Renal cortex interstitium (tissue), 11 donors: ENCODE measurements at regions not wholly inside any gene's neighbourhood (a gene's known extent, or its start where the extent isn't known, plus 50 kb on each side); places are given as distances from the start of the nearest gene placed in this dataset.
A peak's percentile ranks its signal among the peaks of the same experiment; 100 is the strongest.

Experiments
- DNase-seq, 11 donors: peaks; one replicate each; pipeline ENCODE4 v3.0.0-alpha.2; 2013; ENCODE audit warnings: low read depth in 9 of 11, low spot score in 4 of 11; ENCODE audit errors: extremely low read depth in 1 of 11

GRCh38 chr15:70424937-70425411 lies 327.3 kb upstream of the TLE3 start:
- DNase-seq, result no peak

- no peak for DNase-seq
Measured at GRCh38 chr15:70423267-70423666, 325.6 kb upstream of the TLE3 start.

- DNase-seq, result no peak
Measured at GRCh38 chr15:70422342-70422741, 324.6 kb upstream of the TLE3 start.

DNA sequence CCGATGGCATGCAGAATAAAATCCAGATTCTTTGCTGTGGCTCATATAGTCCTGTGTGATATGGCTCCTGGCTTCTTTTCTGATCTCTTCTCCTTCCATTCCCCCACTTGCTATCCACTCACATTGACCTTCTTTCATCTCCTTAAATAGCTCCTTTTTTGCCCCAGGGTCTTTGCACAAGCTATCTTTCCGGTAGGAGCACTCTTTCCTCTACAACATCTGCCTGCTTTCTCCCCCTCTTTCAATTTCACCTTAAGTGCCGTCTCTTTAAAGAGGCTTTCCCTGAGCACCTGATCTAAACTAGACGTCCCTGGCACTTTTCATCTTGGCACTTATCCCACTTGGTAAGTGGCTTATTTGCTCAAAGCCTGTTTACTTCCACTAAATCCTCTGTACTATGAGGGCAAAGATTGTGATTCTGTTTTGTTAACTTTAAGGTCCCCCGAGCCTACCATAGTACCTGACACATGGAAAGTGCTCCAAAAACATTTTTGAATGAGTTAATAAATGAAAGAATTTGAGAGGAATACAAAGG lies 323.3 kb upstream of the TLE3 start:
- DNase-seq, result no peak

DNA sequence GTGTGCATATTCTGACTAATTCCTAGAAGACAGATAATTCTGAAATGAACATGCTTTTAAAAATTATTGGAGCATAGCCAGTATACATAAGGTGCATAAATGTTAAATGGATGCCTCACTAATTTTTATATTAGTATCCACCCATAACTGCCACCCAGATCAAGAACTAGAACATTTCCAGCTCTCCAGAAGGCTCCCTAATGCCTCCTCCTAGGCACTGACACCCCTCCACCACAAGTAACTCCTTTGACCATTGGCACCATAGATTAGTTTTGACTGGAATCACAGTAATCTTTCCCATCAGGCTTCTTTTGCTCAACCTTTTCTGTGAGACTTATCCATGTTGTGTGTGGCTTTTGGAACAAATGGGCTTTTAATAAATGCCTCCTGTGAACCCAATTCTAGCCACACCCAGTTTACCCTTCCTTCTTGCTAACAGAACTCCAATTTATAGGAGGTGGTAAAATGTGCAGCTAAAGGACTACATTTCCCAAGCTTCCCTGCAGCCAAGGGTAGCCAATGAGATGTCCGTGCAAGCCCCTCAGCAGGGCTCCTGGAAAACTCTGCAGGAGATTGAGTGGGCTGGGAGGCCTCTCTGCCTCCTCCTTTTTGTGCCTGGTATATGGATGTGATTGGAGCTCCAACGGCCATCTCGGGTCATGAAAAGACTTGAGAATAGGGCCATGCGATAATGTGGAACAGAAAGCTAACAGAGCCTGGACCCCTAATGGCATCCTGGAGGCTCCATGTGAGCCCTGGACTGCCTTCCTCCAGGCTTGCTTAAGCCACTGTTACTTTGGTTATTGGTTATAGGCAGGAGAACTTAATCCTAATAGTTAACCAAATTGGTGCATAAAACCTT lies 322.6 kb upstream of the TLE3 start:
- no peak for DNase-seq

GRCh38 chr15:70418943-70419342 lies 321.2 kb upstream of the TLE3 start:
- DNase-seq, result no peak

DNA sequence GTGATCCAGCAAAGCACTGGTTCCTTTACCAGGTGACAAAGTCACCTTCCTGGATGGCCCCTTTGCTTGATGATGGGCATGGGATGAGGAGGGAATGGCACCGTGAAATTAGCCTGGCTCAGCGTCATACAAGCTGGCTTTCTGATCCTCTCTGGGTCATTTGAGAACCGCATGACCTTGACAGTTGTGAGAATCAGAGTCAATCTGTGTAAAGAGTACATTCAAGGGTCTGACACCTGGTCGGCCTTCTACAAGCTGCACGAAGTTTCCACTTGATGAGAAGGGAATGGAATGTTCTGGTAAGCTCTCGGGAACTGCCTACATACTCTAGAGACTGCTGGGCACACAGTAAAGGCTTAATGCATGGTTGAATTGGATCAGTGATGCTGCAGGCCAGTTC lies 319.8 kb upstream of the TLE3 start:
- DNase-seq, result no peak

DNA sequence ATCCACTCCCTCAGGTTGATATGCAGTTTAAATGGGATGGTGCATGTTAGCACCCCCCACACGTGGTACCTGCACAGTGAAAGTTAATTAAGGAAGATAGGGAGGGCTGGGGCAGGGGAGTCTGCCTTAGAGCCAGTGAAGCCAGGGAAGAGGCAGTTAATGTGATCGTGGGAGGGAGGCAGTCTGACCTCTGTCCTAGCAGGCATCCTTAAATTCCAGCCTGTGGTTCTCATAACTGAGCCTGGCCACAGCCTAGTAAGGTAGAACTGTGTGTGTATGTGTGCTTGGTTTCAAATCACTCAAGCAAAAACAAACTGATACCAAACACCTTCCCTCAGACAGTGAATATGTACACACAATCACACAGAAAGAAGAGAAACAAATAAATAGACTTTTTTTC lies 319.1 kb upstream of the TLE3 start:
- peak in 5 of 11 donors; percentile 58 to 69 (median 62) for DNase-seq

- no peak for DNase-seq
Measured at GRCh38 chr15:70415398-70415797, 317.7 kb upstream of the TLE3 start.

DNA sequence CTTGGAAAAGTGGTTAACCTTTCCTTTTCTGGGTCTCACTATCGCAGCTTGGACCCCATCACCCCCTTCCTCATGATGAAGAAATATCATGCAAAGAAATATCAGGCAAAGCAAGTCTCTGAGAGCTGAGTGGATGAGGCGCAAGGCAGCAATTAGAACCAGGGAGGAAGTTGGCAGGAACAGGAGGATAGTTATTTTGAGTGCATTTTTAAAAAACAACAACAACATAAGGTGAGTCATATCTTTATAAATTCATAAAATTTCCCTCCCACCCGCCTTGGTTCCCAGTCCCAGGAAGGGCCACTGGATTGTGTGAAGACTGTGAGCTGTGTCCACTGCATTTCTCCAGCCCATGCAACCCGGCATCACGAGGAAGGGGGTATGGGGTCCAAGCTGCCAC lies 316.9 kb upstream of the TLE3 start:
- DNase-seq, result no peak

DNA sequence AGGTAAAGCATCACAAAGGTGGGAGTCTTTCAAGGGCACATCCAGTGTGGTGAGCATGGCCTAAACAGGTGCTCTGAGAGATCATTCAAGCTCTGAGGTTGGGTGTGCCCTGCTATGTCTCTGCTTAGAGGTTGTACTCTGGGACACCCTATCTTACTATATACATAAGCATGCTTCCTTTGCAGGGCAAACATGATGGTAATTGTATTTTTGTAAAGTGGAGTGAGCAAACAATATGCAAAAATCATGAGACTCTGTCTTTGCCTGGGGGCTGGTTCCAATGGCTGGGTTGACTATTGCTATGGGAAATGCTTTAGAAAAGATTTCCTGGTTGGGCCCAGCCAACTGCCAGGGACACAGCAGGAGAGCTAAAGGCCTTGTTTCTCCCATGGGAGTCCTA lies 315.1 kb upstream of the TLE3 start:
- no peak for DNase-seq

- DNase-seq, result peak in 1 of 11 donors; percentile 71
Measured at GRCh38 chr15:70411143-70411863, 313.6 kb upstream of the TLE3 start.

GRCh38 chr15:70410371-70410985 lies 312.8 kb upstream of the TLE3 start:
- no peak for DNase-seq

- no peak for DNase-seq
Measured at GRCh38 chr15:70409388-70409787, 311.7 kb upstream of the TLE3 start.

GRCh38 chr15:70407955-70408354 lies 310.2 kb upstream of the TLE3 start:
- DNase-seq, result no peak

DNA sequence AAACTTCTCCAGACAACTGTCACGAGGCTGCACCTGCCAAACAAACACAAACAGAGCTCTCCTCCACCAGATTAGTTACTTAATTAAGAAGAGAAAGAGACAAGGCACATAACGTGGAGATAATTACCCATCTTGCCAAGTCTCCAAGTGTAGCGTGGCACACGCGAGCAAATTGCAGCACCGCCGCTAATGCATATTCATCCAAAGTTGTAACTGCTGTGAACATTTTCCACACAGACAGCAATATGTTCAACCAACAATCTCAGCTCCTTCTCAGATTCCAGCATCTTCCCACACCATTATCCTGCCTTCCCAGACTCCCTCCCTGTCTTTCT lies 309.6 kb upstream of the TLE3 start:
- DNase-seq, result no peak

- DNase-seq, result no peak
Measured at GRCh38 chr15:70406617-70407335, 309.1 kb upstream of the TLE3 start.

DNA sequence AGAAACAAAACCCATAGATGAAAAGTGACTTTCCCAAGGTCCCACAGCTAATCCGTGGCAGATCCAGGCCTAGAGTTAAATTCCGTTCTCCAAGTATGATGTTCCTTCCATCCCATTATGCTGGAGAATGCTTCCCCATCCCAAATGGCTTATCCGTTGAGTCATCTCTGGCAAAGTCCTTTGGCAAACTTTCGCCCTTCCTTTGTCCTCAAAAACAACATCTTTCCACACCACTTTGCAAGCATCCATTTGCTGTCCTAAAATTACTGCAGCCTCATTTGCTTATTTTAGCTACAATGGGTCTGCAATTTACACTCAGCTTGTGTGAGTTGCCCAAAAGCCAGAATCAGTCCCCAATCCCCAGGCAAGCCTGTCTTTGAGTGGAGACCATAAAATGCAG lies 304.0 kb upstream of the TLE3 start:
- DNase-seq, result no peak
